Adrenal gland (tissue), 9 donors: ENCODE measurements at regions not wholly inside any gene's neighbourhood (a gene's known extent, or its start where the extent isn't known, plus 50 kb on each side); places are given as distances from the start of the nearest gene placed in this dataset.

Experiments
- DNase-seq, 7 donors: peaks; one replicate each; pipeline ENCODE4 v3.0.0-alpha.2; 2019 to 2020
- H3K27ac ChIP-seq, 5 donors: fragments of 200-600 bp; sonication (generic) in 4 of 5; 1 replicate in 3 of 5; 2 replicates in 2 of 5; pipeline versions ENCODE4 v1.5.1 to v1.8.0; 2016 to 2020; ENCODE audit warnings: mild to moderate bottlenecking in 1 of 5
- H3K27me3 ChIP-seq: fragments of 200-600 bp; 2 replicates; pipeline ENCODE4 v1.8.0; 2021
- H3K36me3 ChIP-seq, 2 donors: fragments of 200-600 bp; replicated peaks in 1 of 2; 1 replicate in 1 of 2; 2 replicates in 1 of 2; pipeline versions ENCODE4 v1.5.1 to v1.8.0; 2018 to 2022
- H3K4me1 ChIP-seq, 2 donors: fragments of 200-600 bp; replicated peaks in 1 of 2; 1 replicate in 1 of 2; 2 replicates in 1 of 2; pipeline versions ENCODE4 v1.5.1 to v1.8.0; 2018 to 2021
- H3K4me3 ChIP-seq, 4 donors: fragments of 200-600 bp; sonication (generic) in 3 of 4; one replicate each; pipeline ENCODE4 v1.5.1; 2016 to 2018
- H3K9me3 ChIP-seq, 3 donors: fragments of 200-600 bp; sonication (generic) in 1 of 3; replicated peaks in 1 of 3; 1 replicate in 2 of 3; 2 replicates in 1 of 3; pipeline versions ENCODE4 v1.5.1 to v1.8.0; 2016 to 2021
- POLR2A ChIP-seq, 2 donors: fragments of 450-650 bp; IDR thresholded peaks; one replicate each; pipeline ENCODE4 v1.6.1; 2017; ENCODE audit warnings: antibody characterized with exemption in 2 of 2, mild to moderate bottlenecking in 2 of 2, moderate library complexity in 1 of 2
- WGBS, 4 donors: extraction: QIAGEN DNeasy Blood & Tissue Kit in 2 of 4; methylation state at CpG; one replicate each; pipeline versions ENCODE4 v1.1.5 to v1.1.7; 2013 to 2017; 5-methylcytosine and 5-hydroxymethylcytosine counted together
- intact Hi-C, 2 donors: fragments of 100-400 bp; cut with DNase I; formaldehyde crosslinking; loops; one replicate each; pipeline versions ENCODE4 v1.14.1 to v1.15.0; 2022 to 2023
- TF ChIP-seq, protein P1 (sequence below), 6 experiments: fragments of 450-650 bp in 4 of 6; fragments of 200-600 bp in 2 of 6; sonication (generic) in 1 of 6; IDR thresholded peaks; 1 replicate in 5 of 6; 2 replicates in 1 of 6; pipeline versions ENCODE4 v1.5.1 to v1.8.0; 2016 to 2021; ENCODE audit warnings: antibody characterized with exemption in 6 of 6, mild to moderate bottlenecking in 2 of 6, moderate library complexity in 1 of 6
- donor health status: healthy with polysubstance abuse.
- donor health status: Bipolar disorder and iron deficiency.
- donor health status: DM: yes; HTN: yes; CAD: no.
- donor health status: DM: no; HTN: no; CAD: no.
- donor health status: DM: no; HTN: no; CAD: no.

DNA sequence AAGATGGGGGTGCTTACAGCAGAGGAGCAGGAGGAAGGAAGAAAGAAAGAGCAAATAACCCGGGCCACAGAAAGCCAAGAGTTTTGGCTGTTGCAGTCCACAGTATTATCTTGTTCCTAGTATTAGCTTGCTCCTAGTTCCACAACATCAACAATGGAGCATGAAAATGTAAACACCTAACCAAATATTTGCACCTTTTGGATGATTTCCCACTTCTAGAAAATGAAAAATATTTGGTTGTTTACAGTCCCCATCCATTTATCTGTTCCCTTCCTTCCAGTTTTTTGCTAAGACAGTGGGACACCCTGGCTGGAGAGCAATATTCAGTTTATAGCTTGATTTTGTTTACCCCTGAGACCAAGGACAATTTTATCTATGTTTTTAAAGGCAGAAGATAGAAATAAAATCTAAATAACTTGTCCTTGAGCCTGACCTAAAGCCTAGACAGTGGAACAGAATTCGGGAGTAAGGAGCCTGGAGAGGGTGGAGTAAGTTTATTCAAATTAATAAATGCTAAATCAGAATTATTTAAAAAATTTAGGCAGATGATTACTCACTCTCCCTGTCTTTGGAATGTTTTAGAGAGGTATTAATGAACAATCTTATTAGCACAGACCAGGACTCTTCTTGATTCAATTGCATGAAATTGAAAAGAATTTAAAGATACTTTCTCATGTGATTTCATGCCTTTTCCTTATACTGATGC, 51.6 kb downstream of the RESF1 start:
- no peak overlapping the region for H3K4me3 ChIP-seq
- H3K4me1 ChIP-seq: no peaks in the 10 kb centered on the region
- no peak for TF ChIP-seq POLR2A (IDR thresholded peaks at IDR 0.05)
- TF ChIP-seq, protein P1, sequence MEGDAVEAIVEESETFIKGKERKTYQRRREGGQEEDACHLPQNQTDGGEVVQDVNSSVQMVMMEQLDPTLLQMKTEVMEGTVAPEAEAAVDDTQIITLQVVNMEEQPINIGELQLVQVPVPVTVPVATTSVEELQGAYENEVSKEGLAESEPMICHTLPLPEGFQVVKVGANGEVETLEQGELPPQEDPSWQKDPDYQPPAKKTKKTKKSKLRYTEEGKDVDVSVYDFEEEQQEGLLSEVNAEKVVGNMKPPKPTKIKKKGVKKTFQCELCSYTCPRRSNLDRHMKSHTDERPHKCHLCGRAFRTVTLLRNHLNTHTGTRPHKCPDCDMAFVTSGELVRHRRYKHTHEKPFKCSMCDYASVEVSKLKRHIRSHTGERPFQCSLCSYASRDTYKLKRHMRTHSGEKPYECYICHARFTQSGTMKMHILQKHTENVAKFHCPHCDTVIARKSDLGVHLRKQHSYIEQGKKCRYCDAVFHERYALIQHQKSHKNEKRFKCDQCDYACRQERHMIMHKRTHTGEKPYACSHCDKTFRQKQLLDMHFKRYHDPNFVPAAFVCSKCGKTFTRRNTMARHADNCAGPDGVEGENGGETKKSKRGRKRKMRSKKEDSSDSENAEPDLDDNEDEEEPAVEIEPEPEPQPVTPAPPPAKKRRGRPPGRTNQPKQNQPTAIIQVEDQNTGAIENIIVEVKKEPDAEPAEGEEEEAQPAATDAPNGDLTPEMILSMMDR (IDR thresholded peaks at IDR 0.05): no peak
- no peaks in the 10 kb centered on the region for H3K36me3 ChIP-seq
- H3K27ac ChIP-seq: no peak overlapping the region
- no peaks in the 10 kb centered on the region for H3K9me3 ChIP-seq
- 36 to 73% (median 54%) methylated on average over 2 of the region's 2 CpGs for WGBS, 4 donors
- DNase-seq: no peak
- H3K27me3 ChIP-seq: no peaks in the 10 kb centered on the region
- intact Hi-C loops: no loop called here

DNA sequence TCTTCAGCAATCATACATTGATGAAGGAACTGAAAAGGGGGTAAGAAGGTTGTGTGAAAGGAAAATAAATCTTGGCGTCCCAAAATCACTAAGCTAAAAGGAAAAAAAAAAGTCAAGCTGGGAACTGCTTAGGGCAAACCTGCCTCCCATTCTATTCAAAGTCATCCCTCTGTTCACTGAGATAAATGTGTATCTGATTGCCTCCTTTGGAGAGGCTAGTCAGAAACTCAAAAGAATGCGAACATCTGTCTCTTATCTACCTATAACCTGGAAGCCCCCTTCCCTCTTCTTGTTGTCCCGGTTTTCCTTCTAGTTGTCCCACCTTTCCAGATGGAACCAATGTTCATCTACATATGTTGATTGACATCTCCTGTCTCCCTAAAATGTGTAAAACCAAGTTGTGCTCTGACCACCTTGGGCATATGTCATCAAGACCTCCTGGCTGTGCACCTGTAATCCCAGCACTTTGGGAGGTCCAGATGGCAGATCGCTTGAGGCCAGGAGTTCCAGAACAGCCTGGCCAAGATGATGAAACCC, 53.1 kb downstream of the RESF1 start:
- Histone ChIP-seq H3K27ac (no peak overlapping the region), H3K36me3 (no peaks in the 10 kb centered on the region), H3K27me3 (no peaks in the 10 kb centered on the region), H3K9me3 (no peaks in the 10 kb centered on the region), H3K4me1 (no peaks in the 10 kb centered on the region), H3K4me3 (no peak overlapping the region)
- 91 to 96% (median 92%) methylated on average over 3 to 4 of the region's 4 CpGs for WGBS, 4 donors
- intact Hi-C loops: no loop called here
- TF ChIP-seq POLR2A (IDR thresholded peaks at IDR 0.05): no peak
- TF ChIP-seq, protein P1 (IDR thresholded peaks at IDR 0.05): no peak
- DNase-seq: no peak

DNA sequence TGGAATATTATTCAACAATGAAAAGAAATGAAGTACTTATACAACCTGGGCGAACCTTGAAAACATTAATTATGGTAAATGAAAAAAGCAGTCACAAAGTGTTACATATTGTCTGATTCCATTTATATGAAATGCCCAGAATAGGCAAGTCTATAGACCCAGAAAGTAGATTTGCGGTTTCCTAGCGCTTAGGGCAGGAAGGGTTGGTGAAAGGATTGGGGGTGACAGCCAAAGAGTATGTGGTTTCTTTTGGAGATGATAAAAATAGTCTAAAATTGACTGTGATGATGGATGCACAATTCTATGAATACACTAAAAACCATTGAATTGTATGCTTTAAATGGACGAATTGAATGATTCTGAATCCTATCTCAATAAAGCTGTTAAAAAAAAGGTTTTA, 55.8 kb downstream of the RESF1 start:
- WGBS, 4 donors: 77 to 86% (median 82%) methylated on average over 4 of the region's 4 CpGs
- no peak for TF ChIP-seq POLR2A (IDR thresholded peaks at IDR 0.05)
- TF ChIP-seq, protein P1 (IDR thresholded peaks at IDR 0.05): no peak
- no peaks in the 10 kb centered on the region for H3K27me3 ChIP-seq

DNA sequence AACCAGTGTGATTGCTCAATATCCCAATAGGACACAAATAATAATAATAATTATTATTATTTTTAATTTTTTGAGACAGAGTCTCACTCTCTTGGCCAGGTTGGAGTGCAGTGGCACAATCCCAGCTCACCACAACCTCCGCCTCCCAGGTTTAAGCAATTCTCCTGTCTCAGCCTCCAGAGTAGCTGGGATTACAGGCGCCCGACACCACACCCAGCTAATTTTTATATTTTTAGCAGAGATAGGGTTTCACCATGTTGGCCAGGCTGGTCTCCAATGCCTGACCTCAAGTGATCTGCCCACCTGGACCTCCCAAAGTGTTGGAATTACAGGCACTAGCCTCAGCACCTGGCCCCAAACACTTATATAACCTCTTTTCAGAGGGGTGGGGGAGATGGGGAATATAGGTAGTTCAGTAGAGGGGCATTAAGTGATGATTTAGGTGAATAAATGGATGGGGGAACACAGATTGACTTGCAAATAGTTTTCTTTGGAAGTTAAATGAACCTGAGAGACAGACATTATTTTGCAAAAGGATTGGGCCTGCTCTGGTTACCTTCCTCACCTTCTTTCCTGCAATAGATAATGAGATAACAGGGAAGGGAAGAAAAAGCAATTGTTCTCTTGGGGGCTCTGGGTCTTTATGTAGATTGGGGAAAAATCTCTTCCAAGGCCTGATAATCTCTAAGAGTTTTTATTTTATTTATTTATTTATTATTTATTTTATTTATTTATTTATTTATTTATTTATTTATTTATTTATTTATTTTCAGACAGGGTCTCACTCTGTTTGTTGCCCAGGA, 57.7 kb downstream of the RESF1 start:
- no peak for TF ChIP-seq POLR2A (IDR thresholded peaks at IDR 0.05)
- TF ChIP-seq, protein P1 (IDR thresholded peaks at IDR 0.05): no peak

More for the DNA sequence above, 55.8 kb downstream of the RESF1 start:
- Histone ChIP-seq H3K9me3 (no peaks in the 10 kb centered on the region), H3K4me1 (no peaks in the 10 kb centered on the region), H3K27ac (no peak overlapping the region), H3K4me3 (no peak overlapping the region), H3K36me3 (no peaks in the 10 kb centered on the region)
- no peak for DNase-seq
- intact Hi-C loops: no loop called here

More for the DNA sequence above, 57.7 kb downstream of the RESF1 start:
- H3K36me3 ChIP-seq: no peaks in the 10 kb centered on the region
- DNase-seq: no peak
- H3K27me3 ChIP-seq: no peaks in the 10 kb centered on the region
- H3K9me3 ChIP-seq: no peaks in the 10 kb centered on the region
- H3K27ac ChIP-seq: no peak overlapping the region
- no peak overlapping the region for H3K4me3 ChIP-seq
- intact Hi-C loops: no loop called here
- H3K4me1 ChIP-seq: no peaks in the 10 kb centered on the region
- WGBS, 4 donors: 96 to 98% (median 97%) methylated on average over 3 of the region's 3 CpGs
